DOHH2 (cell line): ENCODE measurements at regions not wholly inside any gene's neighbourhood (a gene's known extent, or its start where the extent isn't known, plus 50 kb on each side); places are given as distances from the start of the nearest gene placed in this dataset.

Experiments
- EZH2phosphoT487 ChIP-seq: fragments of 200-600 bp; sonication (generic); IDR thresholded peaks from 2 replicates; pipeline ENCODE4 v1.6.1; 2017; ENCODE audit warnings: borderline replicate concordance, mild to moderate bottlenecking, antibody characterized with exemption, low read length, moderate library complexity, mixed read lengths
- TF ChIP-seq, protein P1 (sequence below): fragments of 200-600 bp; sonication (generic); IDR thresholded peaks from one replicate; pipeline ENCODE4 v1.5.1; 2014; ENCODE audit warnings: antibody characterized with exemption, mild to moderate bottlenecking, low read depth, low read length; ENCODE audit not compliant: poor library complexity, severe bottlenecking

DNA sequence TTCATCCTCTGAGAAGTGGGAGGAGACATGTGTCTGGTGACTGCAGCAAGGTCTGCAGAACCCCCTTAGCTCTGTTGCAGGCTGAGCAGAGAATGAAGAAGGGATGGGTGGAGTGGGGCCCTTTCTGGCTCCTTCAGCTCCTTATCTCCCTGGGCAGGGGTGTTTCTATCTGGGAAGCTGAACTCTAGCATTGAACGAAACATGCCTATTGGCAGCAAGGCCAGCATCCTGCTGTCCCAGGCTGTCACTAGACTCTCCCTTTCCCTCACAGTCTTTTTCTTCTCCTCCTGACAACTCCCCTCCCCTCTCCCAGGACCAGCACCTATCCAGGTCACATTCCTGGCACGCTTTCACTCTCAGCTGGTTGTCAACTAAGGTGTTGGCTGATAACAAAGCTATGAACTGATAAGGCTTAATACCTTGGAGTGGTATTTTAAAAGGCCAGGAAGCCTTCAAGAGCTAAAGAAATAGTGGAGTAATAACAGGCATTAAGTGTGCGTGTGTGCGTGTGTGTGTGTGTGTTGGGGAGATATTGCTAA, 128.8 kb upstream of the FZD8 start:
- no peak for TF ChIP-seq EZH2phosphoT487
- TF ChIP-seq, protein P1, sequence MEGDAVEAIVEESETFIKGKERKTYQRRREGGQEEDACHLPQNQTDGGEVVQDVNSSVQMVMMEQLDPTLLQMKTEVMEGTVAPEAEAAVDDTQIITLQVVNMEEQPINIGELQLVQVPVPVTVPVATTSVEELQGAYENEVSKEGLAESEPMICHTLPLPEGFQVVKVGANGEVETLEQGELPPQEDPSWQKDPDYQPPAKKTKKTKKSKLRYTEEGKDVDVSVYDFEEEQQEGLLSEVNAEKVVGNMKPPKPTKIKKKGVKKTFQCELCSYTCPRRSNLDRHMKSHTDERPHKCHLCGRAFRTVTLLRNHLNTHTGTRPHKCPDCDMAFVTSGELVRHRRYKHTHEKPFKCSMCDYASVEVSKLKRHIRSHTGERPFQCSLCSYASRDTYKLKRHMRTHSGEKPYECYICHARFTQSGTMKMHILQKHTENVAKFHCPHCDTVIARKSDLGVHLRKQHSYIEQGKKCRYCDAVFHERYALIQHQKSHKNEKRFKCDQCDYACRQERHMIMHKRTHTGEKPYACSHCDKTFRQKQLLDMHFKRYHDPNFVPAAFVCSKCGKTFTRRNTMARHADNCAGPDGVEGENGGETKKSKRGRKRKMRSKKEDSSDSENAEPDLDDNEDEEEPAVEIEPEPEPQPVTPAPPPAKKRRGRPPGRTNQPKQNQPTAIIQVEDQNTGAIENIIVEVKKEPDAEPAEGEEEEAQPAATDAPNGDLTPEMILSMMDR, result no peak
